PC-3 (cell line): ENCODE measurements at regions not wholly inside any gene's neighbourhood (a gene's known extent, or its start where the extent isn't known, plus 50 kb on each side); places are given as distances from the start of the nearest gene placed in this dataset.

ENCODE experiments used
- ATAC-seq: fragments of 200-7000 bp; cut with Tn5 transposase; 2 replicates; pipeline ENCODE4 v1.9.1; 2020; ENCODE audit warnings: mild to moderate bottlenecking, moderate library complexity
- BruUV-seq: library from RNA; stranded (reverse); fragments of 400-500 nt; replicated peaks from 2 replicates; lab custom pipeline; 2021; lab: Mats Ljungman, UMichigan
- CTCF ChIA-PET: fragments of 300-600 bp; sonication (Branson Sonifier 250); formaldehyde crosslinking; loops from one replicate; lab custom pipeline; 2022; ENCODE audit warnings: antibody characterized with exemption; lab: Charles Lee
- POLR2A ChIA-PET: fragments of 300-600 bp; sonication (Branson Sonifier 250); formaldehyde crosslinking; loops from one replicate; lab custom pipeline; 2022; ENCODE audit warnings: antibody characterized with exemption; ENCODE audit not compliant: unreplicated experiment; lab: Charles Lee
- DNase-seq: peaks from one replicate; pipeline ENCODE4 v3.0.0-alpha.2; 2015
- H2AFZ ChIP-seq: fragments of 300-600 bp; sonication (generic); 2 replicates; pipeline ENCODE4 v1.6.0; 2016; ENCODE audit warnings: antibody characterized with exemption, low read length
- H3F3A ChIP-seq: fragments of 300-600 bp; sonication (generic); one replicate; pipeline ENCODE4 v1.6.0; 2017; ENCODE audit warnings: antibody characterized with exemption, low read length, control low read depth, mild to moderate bottlenecking; ENCODE audit not compliant: unreplicated experiment
- H3K27ac ChIP-seq: fragments of 300-600 bp; sonication (generic); 2 replicates; pipeline ENCODE4 v1.5.1; 2016; ENCODE audit warnings: mild to moderate bottlenecking, low read length
- H3K27me3 ChIP-seq: fragments of 300-600 bp; sonication (generic); 2 replicates; pipeline ENCODE4 v1.6.1; 2016; ENCODE audit warnings: low read length, mixed read lengths
- H3K36me3 ChIP-seq: fragments of 300-600 bp; sonication (generic); 2 replicates; pipeline ENCODE4 v1.6.1; 2016; ENCODE audit warnings: low read depth, mixed run types, low read length, mixed read lengths
- H3K4me1 ChIP-seq: fragments of 300-600 bp; sonication (generic); 2 replicates; pipeline ENCODE4 v1.5.1; 2016; ENCODE audit warnings: low read length; ENCODE audit not compliant: insufficient read depth
- H3K4me2 ChIP-seq: fragments of 300-600 bp; sonication (generic); 2 replicates; pipeline ENCODE4 v1.6.0; 2016; ENCODE audit warnings: low read length
- H3K4me3 ChIP-seq: fragments of 300-600 bp; sonication (generic); 2 replicates; pipeline ENCODE4 v1.5.1; 2016; ENCODE audit warnings: mild to moderate bottlenecking, low read length, mixed read lengths
- H3K79me2 ChIP-seq: fragments of 300-600 bp; sonication (generic); 2 replicates; pipeline ENCODE4 v1.6.1; 2017; ENCODE audit warnings: low read length, mixed read lengths
- H3K9ac ChIP-seq: fragments of 300-600 bp; sonication (generic); 2 replicates; pipeline ENCODE4 v1.6.0; 2016; ENCODE audit warnings: mild to moderate bottlenecking, low read length
- H3K9me2 ChIP-seq: fragments of 300-600 bp; sonication (generic); replicated peaks from 2 replicates; pipeline ENCODE4 v1.6.1; 2016; ENCODE audit warnings: mixed run types, low read length, mixed read lengths
- H3K9me3 ChIP-seq: fragments of 300-600 bp; sonication (generic); 2 replicates; pipeline ENCODE4 v1.6.1; 2016; ENCODE audit warnings: low read length, mixed read lengths
- H4K20me1 ChIP-seq: fragments of 300-600 bp; sonication (generic); 2 replicates; pipeline ENCODE4 v1.6.1; 2016; ENCODE audit warnings: low read length, mixed read lengths
- EZH2 ChIP-seq: fragments of 300-600 bp; sonication (generic); IDR thresholded peaks from one replicate; pipeline ENCODE4 v1.6.1; 2017; ENCODE audit warnings: antibody characterized with exemption, mild to moderate bottlenecking, low read length; ENCODE audit not compliant: unreplicated experiment
- EZH2phosphoT487 ChIP-seq: fragments of 300-600 bp; sonication (generic); IDR thresholded peaks from 2 replicates; pipeline ENCODE4 v1.6.1; 2018; ENCODE audit warnings: mild to moderate bottlenecking, antibody characterized with exemption, low read length, borderline replicate concordance
- intact Hi-C: fragments of 100-400 bp; cut with micrococcal nuclease; formaldehyde crosslinking; loops from 2 replicates; pipeline ENCODE4 v1.9.0; 2023
- TF ChIP-seq, protein P1 (sequence below): fragments of 300-600 bp; sonication (generic); conservative IDR thresholded peaks from 2 replicates; pipeline ENCODE4 v1.5.1; 2017; ENCODE audit warnings: antibody characterized with exemption, low read depth, mild to moderate bottlenecking, low read length

DNA sequence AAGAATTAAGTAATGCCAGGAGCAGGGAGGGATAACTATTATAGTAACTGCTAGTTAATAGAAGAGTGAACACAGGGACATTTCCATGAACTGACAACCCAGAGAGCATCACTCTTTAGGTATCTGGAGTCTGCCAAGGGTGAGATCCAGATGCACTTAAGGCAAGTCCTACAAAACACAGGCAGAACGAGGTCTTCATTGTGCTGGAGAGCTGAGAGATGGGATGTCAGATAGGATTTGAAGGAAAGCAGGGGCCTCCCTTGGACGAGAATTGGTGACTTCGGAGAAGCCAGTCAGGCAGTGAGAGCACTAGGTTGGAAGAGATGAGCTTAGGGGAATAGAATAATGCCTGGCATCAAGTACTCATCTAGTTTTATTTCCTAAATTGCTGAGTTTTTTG is 684.5 kb downstream of the GATA3 start:
- Histone ChIP-seq H3K9ac (no peak overlapping the region), H2AFZ (no peak overlapping the region), H3K9me3 (no peaks in the 10 kb centered on the region), H3K4me2 (no peak overlapping the region), H3K27me3 (peaks cover 42% of the 10 kb centered on the region; the same call in 1 of the 2 replicates), H3F3A (no peaks in the 10 kb centered on the region), H3K9me2 (no peaks in the 10 kb centered on the region), H4K20me1 (no peaks in the 10 kb centered on the region), H3K27ac (no peak overlapping the region), H3K4me3 (no peak overlapping the region), H3K36me3 (no peaks in the 10 kb centered on the region), H3K79me2 (no peaks in the 10 kb centered on the region), H3K4me1 (no peaks in the 10 kb centered on the region)
- ATAC-seq = no peak
- DNase-seq = no peak
- ChIA-PET CTCF (no interaction called here), POLR2A (no interaction called here)
- no TSS peak for BruUV-seq
- intact Hi-C loops = no loop called here
- TF ChIP-seq, protein P1, sequence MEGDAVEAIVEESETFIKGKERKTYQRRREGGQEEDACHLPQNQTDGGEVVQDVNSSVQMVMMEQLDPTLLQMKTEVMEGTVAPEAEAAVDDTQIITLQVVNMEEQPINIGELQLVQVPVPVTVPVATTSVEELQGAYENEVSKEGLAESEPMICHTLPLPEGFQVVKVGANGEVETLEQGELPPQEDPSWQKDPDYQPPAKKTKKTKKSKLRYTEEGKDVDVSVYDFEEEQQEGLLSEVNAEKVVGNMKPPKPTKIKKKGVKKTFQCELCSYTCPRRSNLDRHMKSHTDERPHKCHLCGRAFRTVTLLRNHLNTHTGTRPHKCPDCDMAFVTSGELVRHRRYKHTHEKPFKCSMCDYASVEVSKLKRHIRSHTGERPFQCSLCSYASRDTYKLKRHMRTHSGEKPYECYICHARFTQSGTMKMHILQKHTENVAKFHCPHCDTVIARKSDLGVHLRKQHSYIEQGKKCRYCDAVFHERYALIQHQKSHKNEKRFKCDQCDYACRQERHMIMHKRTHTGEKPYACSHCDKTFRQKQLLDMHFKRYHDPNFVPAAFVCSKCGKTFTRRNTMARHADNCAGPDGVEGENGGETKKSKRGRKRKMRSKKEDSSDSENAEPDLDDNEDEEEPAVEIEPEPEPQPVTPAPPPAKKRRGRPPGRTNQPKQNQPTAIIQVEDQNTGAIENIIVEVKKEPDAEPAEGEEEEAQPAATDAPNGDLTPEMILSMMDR = no peak
- TF ChIP-seq EZH2phosphoT487 (no peak), EZH2 (no peak)

DNA sequence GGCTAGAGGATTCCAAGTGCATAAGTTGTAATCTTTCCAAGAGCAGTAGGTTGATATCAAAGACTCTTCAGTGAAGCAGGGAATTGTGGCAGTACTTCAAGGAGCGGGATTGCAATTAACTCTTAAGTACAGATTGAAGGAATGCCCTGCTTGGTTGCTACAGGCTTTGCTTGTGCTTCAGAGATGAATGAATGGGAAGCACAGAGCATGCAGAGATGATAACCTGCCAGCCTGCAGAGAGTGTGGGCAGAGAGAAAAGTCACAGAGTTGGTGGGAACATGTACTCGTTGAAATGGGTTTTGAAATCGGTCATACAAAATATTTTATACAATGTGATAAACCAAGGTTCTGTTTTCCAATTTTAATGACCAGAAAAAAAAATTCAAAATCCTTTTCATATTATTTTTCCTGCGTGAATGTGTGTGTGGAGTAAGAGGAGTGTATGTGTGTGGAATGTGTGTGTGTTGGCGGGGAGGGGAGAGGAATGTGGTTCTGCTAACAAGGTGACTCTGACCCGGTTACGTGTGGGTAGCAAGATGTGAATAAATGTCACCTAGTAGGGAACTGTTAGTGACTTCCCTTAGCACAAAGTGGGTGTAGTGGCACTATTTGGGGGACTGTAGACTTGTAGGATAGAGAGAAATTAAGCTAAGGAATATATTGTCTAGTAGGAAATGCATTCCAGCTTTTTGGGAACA is 697.8 kb downstream of the GATA3 start:
- CTCF ChIA-PET = no interaction called here

DNA sequence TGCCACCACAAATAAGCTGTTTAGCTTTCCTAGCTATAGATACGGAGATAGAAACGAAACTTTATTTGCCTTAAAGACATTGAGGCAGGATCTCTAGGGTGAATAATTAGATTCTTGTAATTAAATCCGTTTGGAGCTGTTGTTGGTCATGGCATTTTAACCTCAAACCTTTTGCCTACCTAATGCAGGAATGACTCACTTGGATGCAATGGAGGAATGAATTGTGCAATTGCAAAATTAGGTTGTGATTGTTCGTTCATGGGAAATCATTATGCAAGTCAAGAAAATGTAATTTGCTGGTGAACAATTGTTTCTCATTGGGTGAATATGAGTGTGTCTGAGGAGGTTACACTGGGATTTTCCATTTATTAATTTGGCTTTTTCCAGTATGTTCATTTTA is 703.5 kb downstream of the GATA3 start:
- Histone ChIP-seq H3K79me2 (no peaks in the 10 kb centered on the region), H2AFZ (no peak overlapping the region), H3K4me1 (no peaks in the 10 kb centered on the region; the same call in 1 of the 2 replicates), H3K27ac (no peak overlapping the region), H3K4me3 (no peak overlapping the region), H3K27me3 (peaks cover 24% of the 10 kb centered on the region), H3K9me3 (no peaks in the 10 kb centered on the region), H4K20me1 (no peaks in the 10 kb centered on the region), H3K4me2 (peak overlapping the region; percentile 28), H3K9me2 (no peaks in the 10 kb centered on the region), H3F3A (no peaks in the 10 kb centered on the region), H3K36me3 (no peaks in the 10 kb centered on the region), H3K9ac (no peak overlapping the region)
- POLR2A ChIA-PET = interaction anchor here (0.7 kb wide), 1 partner anchor 459 kb away, joined by 4 read pairs; no protein-coding TSS in a partner anchor
- no TSS peak for BruUV-seq
- no peak for ATAC-seq
- peak; percentile 52 for DNase-seq
- CTCF ChIA-PET = no interaction called here
- intact Hi-C loops = no loop called here
- TF ChIP-seq, protein P1 = no peak
- no peak for TF ChIP-seq EZH2
- no peak for TF ChIP-seq EZH2phosphoT487

More for the DNA sequence above, 697.8 kb downstream of the GATA3 start:
- peaks cover 62% of the 10 kb centered on the region for H3K27me3 ChIP-seq
- ATAC-seq = no peak
- H3K9me3 ChIP-seq = no peaks in the 10 kb centered on the region
- no peaks in the 10 kb centered on the region for H3K36me3 ChIP-seq
- no peak overlapping the region for H3K4me2 ChIP-seq
- no peaks in the 10 kb centered on the region for H4K20me1 ChIP-seq
- POLR2A ChIA-PET = no interaction called here
- H3K79me2 ChIP-seq = no peaks in the 10 kb centered on the region
- DNase-seq = no peak
- intact Hi-C loops = no loop called here
- no peaks in the 10 kb centered on the region for H3K9me2 ChIP-seq
- no peaks in the 10 kb centered on the region for H3K4me1 ChIP-seq
- no peak overlapping the region for H3K9ac ChIP-seq
- TF ChIP-seq EZH2phosphoT487 = no peak
- TF ChIP-seq, protein P1 = no peak
- no peak for TF ChIP-seq EZH2
- H3K4me3 ChIP-seq = no peak overlapping the region
- BruUV-seq = no TSS peak
- H3F3A ChIP-seq = no peaks in the 10 kb centered on the region
- no peak overlapping the region for H2AFZ ChIP-seq
- no peak overlapping the region for H3K27ac ChIP-seq
